ENCODE measurements at regions not wholly inside any gene's neighbourhood (a gene's known extent, or its start where the extent isn't known, plus 50 kb on each side); places are given as distances from the start of the nearest gene placed in this dataset.

- no peaks in the 10 kb centered on the region for H3K79me1 ChIP-seq (ENCODE audit: low read depth in 1 of 2, low read length in 2 of 2)
- BruUV-seq (replicated peaks): no TSS peak
- CTCF ChIA-PET: interaction anchor here (0.6 kb wide), 1 partner anchor 103 kb away, joined by 4 read pairs; no protein-coding TSS in a partner anchor
These were observed 57.9 kb upstream of the ST3GAL6 start for GRCh38 chr3:98705212-98705611.

More at GRCh38 chr3:98705212-98705611, 57.9 kb upstream of the ST3GAL6 start:
- no peak overlapping the region for H2BK15ac ChIP-seq (ENCODE audit: low read depth, low read length)
- H3K4ac ChIP-seq (ENCODE audit: low read depth, low read length): no peak overlapping the region
- H3K23ac ChIP-seq (ENCODE audit: low read depth, low read length): no peak overlapping the region
- no peaks in the 10 kb centered on the region for H3K9me1 ChIP-seq (ENCODE audit: insufficient read depth, low read length)
- no CpG with 5 or more reads among the region's 1 CpG for WGBS, 2 experiments (ENCODE audit: extremely low coverage in 2 of 2, insufficient read length in 1 of 2)
- H3K36me3 ChIP-seq (ENCODE audit: control insufficient read depth, insufficient read depth, low read length): no peaks in the 10 kb centered on the region
- dilution Hi-C loops (cut with HindIII; ENCODE audit: low sequenced_read_pairs, unreplicated experiment): no loop called here
- H2BK5ac ChIP-seq (ENCODE audit: low read depth, low read length, poor library complexity, severe bottlenecking): no peak overlapping the region
- POLR2A ChIA-PET (ENCODE audit: unreplicated experiment): no interaction called here
- no peak overlapping the region for H3K56ac ChIP-seq (ENCODE audit: extremely low read depth, insufficient read depth, low read length)
- peak overlapping the region; percentile 20; the same call in 1 of the 2 replicates for H3K4me2 ChIP-seq (ENCODE audit: low read depth, low read length)
- H3K18ac ChIP-seq (ENCODE audit: low read depth, low read length): no peak overlapping the region
- H2AK5ac ChIP-seq (ENCODE audit: low read depth, low read length): no peak overlapping the region
- H3K9ac ChIP-seq (ENCODE audit: low read depth, low read length): no peak overlapping the region
- H4K5ac ChIP-seq (ENCODE audit: low read depth, low read length): no peak overlapping the region
- no peak overlapping the region for H2AFZ ChIP-seq (replicated peaks; ENCODE audit: low read length, poor library complexity)
- H4K20me1 ChIP-seq (ENCODE audit: insufficient read depth, low read length): no peaks in the 10 kb centered on the region
- no peak overlapping the region for H3K4me3 ChIP-seq (ENCODE audit: insufficient read depth, low read depth, low read length)
- H2BK20ac ChIP-seq (ENCODE audit: low read depth, low read length): no peak overlapping the region
- DNase-seq: peak; percentile 74
- in situ Hi-C loops (cut with MboI; ENCODE audit: low sequenced_read_pairs): no loop called here
- H2AK9ac ChIP-seq (replicated peaks; ENCODE audit: low read depth, low read length, poor library complexity): no peak overlapping the region
- no peak overlapping the region for H3K27ac ChIP-seq (ENCODE audit: insufficient read depth, low read length)
- peaks cover 5% of the 10 kb centered on the region for H3K27me3 ChIP-seq (ENCODE audit: control insufficient read depth, insufficient read depth, low read length)
- no peak overlapping the region for H4K8ac ChIP-seq (ENCODE audit: low read depth in 2 of 2, low read length in 2 of 2)
- H3K14ac ChIP-seq (replicated peaks; ENCODE audit: low read depth, low read length): no peak overlapping the region
- intact Hi-C loops (cut with micrococcal nuclease): loop anchor here (2.0 kb wide), 1 partner anchor 102 kb away; no protein-coding TSS in a partner anchor
- no peak overlapping the region for H2BK120ac ChIP-seq (ENCODE audit: low read depth, low read length)
- TF ChIP-seq MXI1 (IDR thresholded peaks at IDR 0.05; ENCODE audit: borderline replicate concordance, low read depth, low read length) (no peak), RCOR1 (IDR thresholded peaks at IDR 0.05; ENCODE audit: insufficient replicate concordance, low read length) (no peak), MAZ (IDR thresholded peaks at IDR 0.05; ENCODE audit: borderline replicate concordance, low read depth, low read length) (no peak), BHLHE40 (IDR thresholded peaks at IDR 0.05; ENCODE audit: low read depth, low read length) (no peak), CEBPB (IDR thresholded peaks at IDR 0.05; ENCODE audit: low read depth, low read length) (no peak), MAFK (IDR thresholded peaks at IDR 0.05; ENCODE audit: low read depth, low read length) (no peak), SMC3 (IDR thresholded peaks at IDR 0.05; ENCODE audit: low read depth, low read length) (no peak)
- TF ChIP-seq, protein P1, sequence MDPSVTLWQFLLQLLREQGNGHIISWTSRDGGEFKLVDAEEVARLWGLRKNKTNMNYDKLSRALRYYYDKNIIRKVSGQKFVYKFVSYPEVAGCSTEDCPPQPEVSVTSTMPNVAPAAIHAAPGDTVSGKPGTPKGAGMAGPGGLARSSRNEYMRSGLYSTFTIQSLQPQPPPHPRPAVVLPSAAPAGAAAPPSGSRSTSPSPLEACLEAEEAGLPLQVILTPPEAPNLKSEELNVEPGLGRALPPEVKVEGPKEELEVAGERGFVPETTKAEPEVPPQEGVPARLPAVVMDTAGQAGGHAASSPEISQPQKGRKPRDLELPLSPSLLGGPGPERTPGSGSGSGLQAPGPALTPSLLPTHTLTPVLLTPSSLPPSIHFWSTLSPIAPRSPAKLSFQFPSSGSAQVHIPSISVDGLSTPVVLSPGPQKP (IDR thresholded peaks at IDR 0.05; ENCODE audit: borderline replicate concordance, low read depth, low read length): no peak
- no peak overlapping the region for H4K91ac ChIP-seq (ENCODE audit: insufficient read depth, low read depth, low read length)
- peak; percentile 77 for ATAC-seq (ENCODE audit: low read depth)
- H3K9me3 ChIP-seq (ENCODE audit: control insufficient read depth, insufficient read depth, low read length): no peaks in the 10 kb centered on the region
- peaks cover 1% of the 10 kb centered on the region for H3K4me1 ChIP-seq (ENCODE audit: control insufficient read depth, insufficient read depth, low read length)
